HG03558 (cell line): ENCODE measurements at regions not wholly inside any gene's neighbourhood (a gene's known extent, or its start where the extent isn't known, plus 50 kb on each side); places are given as distances from the start of the nearest gene placed in this dataset.

Experiments
- ATAC-seq: cut with Tn5 transposase; IDR thresholded peaks from one replicate; pipeline ENCODE4 v1.9.1; 2021; ENCODE audit warnings: moderate number of reproducible peaks; ENCODE audit not compliant: unreplicated experiment; ENCODE audit errors: extremely low read depth

GRCh38 chr13:72062566-72062965, 195.6 kb upstream of the DACH1 start:
- no peak for ATAC-seq

GRCh38 chr13:72061613-72062012, 194.6 kb upstream of the DACH1 start:
- ATAC-seq = no peak

GRCh38 chr13:72050251-72050650, 183.2 kb upstream of the DACH1 start:
- no peak for ATAC-seq

- no peak for ATAC-seq
These were observed 176.4 kb upstream of the DACH1 start for GRCh38 chr13:72043366-72043765.

GRCh38 chr13:72041165-72041564, 174.2 kb upstream of the DACH1 start:
- no peak for ATAC-seq

- ATAC-seq = no peak
These were observed 172.1 kb upstream of the DACH1 start for GRCh38 chr13:72039126-72039525.

GRCh38 chr13:72029981-72030380, 163.0 kb upstream of the DACH1 start:
- ATAC-seq = no peak

- no peak for ATAC-seq
These were observed 158.8 kb upstream of the DACH1 start for GRCh38 chr13:72025836-72026235.

GRCh38 chr13:72023895-72024294, 156.9 kb upstream of the DACH1 start:
- no peak for ATAC-seq

GRCh38 chr13:72005455-72005854, 138.5 kb upstream of the DACH1 start:
- no peak for ATAC-seq

- ATAC-seq = no peak
These were observed 137.9 kb upstream of the DACH1 start for GRCh38 chr13:72004784-72005374.

GRCh38 chr13:72004246-72004645, 137.2 kb upstream of the DACH1 start:
- no peak for ATAC-seq

- ATAC-seq = no peak
These were observed 131.2 kb upstream of the DACH1 start for GRCh38 chr13:71998223-71998622.

GRCh38 chr13:71979616-71980015, 112.6 kb upstream of the DACH1 start:
- ATAC-seq = no peak

- ATAC-seq = no peak
These were observed 110.0 kb upstream of the DACH1 start for GRCh38 chr13:71977028-71977427.

- ATAC-seq = no peak
These were observed 101.0 kb upstream of the DACH1 start for GRCh38 chr13:71967990-71968389.

- no peak for ATAC-seq
These were observed 97.6 kb upstream of the DACH1 start for GRCh38 chr13:71964491-71965100.

GRCh38 chr13:71962735-71963134, 95.7 kb upstream of the DACH1 start:
- ATAC-seq = no peak

GRCh38 chr13:71962126-71962525, 95.1 kb upstream of the DACH1 start:
- no peak for ATAC-seq

GRCh38 chr13:71949441-71949840, 82.4 kb upstream of the DACH1 start:
- no peak for ATAC-seq

- no peak for ATAC-seq
These were observed 72.2 kb upstream of the DACH1 start for GRCh38 chr13:71939186-71939585.

- ATAC-seq = no peak
These were observed 68.3 kb upstream of the DACH1 start for GRCh38 chr13:71935166-71935840.
